SH-SY5Y (cell line): ENCODE measurements at regions not wholly inside any gene's neighbourhood (a gene's known extent, or its start where the extent isn't known, plus 50 kb on each side); places are given as distances from the start of the nearest gene placed in this dataset.

Experiments
- GATA2 ChIP-seq: IDR thresholded peaks from 2 replicates; pipeline ENCODE4 v1.6.1; 2011; ENCODE audit warnings: mild to moderate bottlenecking, low read depth, low read length
- GATA3 ChIP-seq: IDR thresholded peaks from 2 replicates; pipeline ENCODE4 v1.6.1; 2011; ENCODE audit warnings: low read depth, mild to moderate bottlenecking, low read length, moderate library complexity

DNA sequence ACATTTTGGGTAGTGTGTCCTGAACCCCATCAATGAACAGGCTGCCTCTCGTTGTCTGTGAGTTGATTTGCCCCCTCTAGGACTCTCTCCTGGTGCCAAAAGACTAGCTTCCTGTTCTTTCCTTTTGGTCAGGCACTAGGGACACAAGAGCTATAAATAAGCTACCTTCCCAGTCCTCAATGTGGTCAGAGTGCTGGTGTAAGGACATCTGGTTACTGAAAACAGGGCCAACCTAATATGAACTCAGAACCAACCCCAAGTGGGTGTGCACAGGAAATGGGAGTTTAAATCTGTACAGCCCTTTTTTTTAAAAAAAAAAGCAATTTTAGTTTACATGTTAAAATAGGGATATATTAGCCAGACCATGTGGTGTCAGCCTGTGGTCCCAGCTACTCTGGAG lies 129.2 kb downstream of the ZIC5 start:
- no peak for TF ChIP-seq GATA3
- no peak for TF ChIP-seq GATA2
